Esophagus muscularis mucosa (tissue), 4 donors: ENCODE measurements at regions not wholly inside any gene's neighbourhood (a gene's known extent, or its start where the extent isn't known, plus 50 kb on each side); places are given as distances from the start of the nearest gene placed in this dataset.

Experiments
- DNase-seq: peaks from one replicate; pipeline ENCODE4 v3.0.0-alpha.2; 2017; ENCODE audit errors: extremely low spot score
- H3K27ac ChIP-seq, 4 donors: fragments of 200-600 bp; sonication (generic); replicated peaks in 1 of 4; 1 replicate in 3 of 4; 2 replicates in 1 of 4; pipeline ENCODE4 v1.5.1; 2016 to 2019; ENCODE audit warnings: mild to moderate bottlenecking in 1 of 4
- H3K27me3 ChIP-seq, 4 donors: fragments of 200-600 bp; sonication (generic); one replicate each; pipeline versions ENCODE4 v1.5.1 to v1.6.0; 2016 to 2019
- H3K36me3 ChIP-seq, 4 donors: fragments of 200-600 bp; sonication (generic); one replicate each; pipeline ENCODE4 v1.5.1; 2016 to 2019
- H3K4me1 ChIP-seq, 4 donors: fragments of 200-600 bp; sonication (generic); one replicate each; pipeline ENCODE4 v1.5.1; 2016 to 2019
- H3K4me3 ChIP-seq, 4 donors: fragments of 200-600 bp; sonication (generic); 1 replicate in 2 of 4; 2 replicates in 2 of 4; pipeline ENCODE4 v1.5.1; 2016 to 2019; ENCODE audit warnings: mild to moderate bottlenecking in 4 of 4, moderate library complexity in 1 of 4
- H3K9me3 ChIP-seq, 4 donors: fragments of 200-600 bp; sonication (generic); 1 replicate in 3 of 4; 2 replicates in 1 of 4; pipeline ENCODE4 v1.5.1; 2016 to 2019
- CTCF ChIP-seq, 3 experiments: fragments of 200-600 bp in 2 of 3; fragments of 450-650 bp in 1 of 3; sonication (generic) in 2 of 3; IDR thresholded peaks; one replicate each; pipeline ENCODE4 v1.5.1; 2017 to 2019; ENCODE audit warnings: antibody characterized with exemption in 3 of 3, mild to moderate bottlenecking in 2 of 3, moderate library complexity in 1 of 3
- EP300 ChIP-seq: sonication (generic); formaldehyde crosslinking; IDR thresholded peaks from one replicate; pipeline ENCODE4 v1.6.1; 2017; ENCODE audit warnings: antibody characterized with exemption
- POLR2A ChIP-seq: fragments of 450-650 bp; IDR thresholded peaks from one replicate; pipeline ENCODE4 v1.6.1; 2017; ENCODE audit warnings: antibody characterized with exemption, moderate library complexity, mild to moderate bottlenecking, low read depth
- POLR2AphosphoS5 ChIP-seq, 2 donors: sonication (generic); formaldehyde crosslinking; IDR thresholded peaks; one replicate each; pipeline ENCODE4 v1.6.1; 2017; ENCODE audit warnings: antibody characterized with exemption in 2 of 2
- WGBS: methylation state at CpG from one replicate; pipeline ENCODE4 v1.1.5; 2018; 5-methylcytosine and 5-hydroxymethylcytosine counted together
- intact Hi-C: fragments of 100-400 bp; cut with DNase I; formaldehyde crosslinking; loops from one replicate; pipeline ENCODE4 v1.15.1; 2023

DNA sequence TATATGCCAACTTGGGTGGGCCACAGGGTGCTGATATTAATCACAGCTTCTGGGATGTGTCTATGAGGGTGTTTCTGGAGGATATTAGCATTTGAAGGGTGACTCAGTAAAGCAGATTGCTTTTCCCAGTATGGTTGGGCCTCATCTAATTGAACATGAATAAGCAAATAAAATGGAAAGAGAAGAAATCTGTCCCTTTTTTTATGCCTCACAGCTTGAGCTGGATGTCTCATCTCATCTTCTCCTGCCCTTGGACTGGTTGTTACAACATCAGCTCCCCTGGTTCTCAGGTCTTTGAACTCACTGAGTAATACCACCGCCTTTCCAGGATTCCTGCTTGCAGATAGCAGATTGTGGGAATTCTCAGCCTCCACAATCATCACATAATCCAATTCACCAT is 1149.2 kb downstream of the PCDH18 start:
- H3K4me3 ChIP-seq: no peak overlapping the region
- no peaks in the 10 kb centered on the region for H3K27me3 ChIP-seq
- no peak overlapping the region for H3K27ac ChIP-seq
- intact Hi-C loops: no loop called here
- no peaks in the 10 kb centered on the region for H3K4me1 ChIP-seq
- TF ChIP-seq POLR2AphosphoS5 (IDR thresholded peaks at IDR 0.05) (no peak), EP300 (no peak), POLR2A (no peak)
- no peaks in the 10 kb centered on the region for H3K36me3 ChIP-seq
- WGBS: 95% methylated on average over 1 of the region's 1 CpG
- no peaks in the 10 kb centered on the region for H3K9me3 ChIP-seq
- no peak for DNase-seq

- 85% methylated on average over 2 of the region's 2 CpGs for WGBS
- no peak for DNase-seq
- no peak overlapping the region for H3K4me3 ChIP-seq
- TF ChIP-seq POLR2A (no peak), CTCF (IDR thresholded peaks at IDR 0.05) (no peak), POLR2AphosphoS5 (IDR thresholded peaks at IDR 0.05) (no peak), EP300 (no peak)
- no peak overlapping the region for H3K27ac ChIP-seq
- H3K9me3 ChIP-seq: no peaks in the 10 kb centered on the region
- H3K4me1 ChIP-seq: peaks cover 0 to 5% (median 0%) of the 10 kb centered on the region in 4 donors
- no peaks in the 10 kb centered on the region for H3K27me3 ChIP-seq
- intact Hi-C loops: no loop called here
- H3K36me3 ChIP-seq: no peaks in the 10 kb centered on the region
Measured at GRCh38 chr4:136371231-136371630, 1161.1 kb downstream of the PCDH18 start.

DNA sequence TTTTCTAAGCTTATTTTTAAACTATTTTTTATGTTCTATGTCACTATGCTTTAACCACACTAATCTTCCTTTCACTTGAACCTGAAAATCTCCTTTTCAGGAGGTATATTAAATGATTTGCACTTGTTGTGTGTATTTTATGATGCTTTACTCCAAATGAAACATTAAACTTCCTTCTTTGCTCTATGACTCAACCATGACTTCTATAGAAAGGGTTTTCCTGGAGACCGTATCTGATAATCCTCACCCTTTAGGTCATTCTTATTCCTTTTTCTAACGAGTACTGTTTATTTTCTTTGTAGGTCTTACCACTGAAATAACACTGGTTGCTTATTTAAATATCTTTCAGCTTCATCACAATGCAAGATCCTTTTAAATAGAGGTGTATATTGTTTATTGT is 1163.2 kb downstream of the PCDH18 start:
- Histone ChIP-seq H3K9me3 (no peaks in the 10 kb centered on the region), H3K27me3 (no peaks in the 10 kb centered on the region), H3K27ac (no peak overlapping the region), H3K36me3 (no peaks in the 10 kb centered on the region), H3K4me1 (peaks cover 0 to 5% (median 0%) of the 10 kb centered on the region in 4 donors), H3K4me3 (no peak overlapping the region)
- intact Hi-C loops: no loop called here
- TF ChIP-seq CTCF (IDR thresholded peaks at IDR 0.05) (no peak), EP300 (no peak), POLR2A (no peak), POLR2AphosphoS5 (IDR thresholded peaks at IDR 0.05) (no peak)
- WGBS: 47% methylated on average over 2 of the region's 2 CpGs
- DNase-seq: no peak

- no peaks in the 10 kb centered on the region for H3K4me1 ChIP-seq
- no peak overlapping the region for H3K27ac ChIP-seq
- TF ChIP-seq EP300 (no peak), POLR2AphosphoS5 (IDR thresholded peaks at IDR 0.05) (no peak), POLR2A (no peak), CTCF (IDR thresholded peaks at IDR 0.05) (no peak)
- H3K9me3 ChIP-seq: no peaks in the 10 kb centered on the region
- intact Hi-C loops: no loop called here
- H3K27me3 ChIP-seq: no peaks in the 10 kb centered on the region
- DNase-seq: no peak
- no peak overlapping the region for H3K4me3 ChIP-seq
- H3K36me3 ChIP-seq: no peaks in the 10 kb centered on the region
Measured at GRCh38 chr4:136357556-136357955, 1174.7 kb downstream of the PCDH18 start.

DNA sequence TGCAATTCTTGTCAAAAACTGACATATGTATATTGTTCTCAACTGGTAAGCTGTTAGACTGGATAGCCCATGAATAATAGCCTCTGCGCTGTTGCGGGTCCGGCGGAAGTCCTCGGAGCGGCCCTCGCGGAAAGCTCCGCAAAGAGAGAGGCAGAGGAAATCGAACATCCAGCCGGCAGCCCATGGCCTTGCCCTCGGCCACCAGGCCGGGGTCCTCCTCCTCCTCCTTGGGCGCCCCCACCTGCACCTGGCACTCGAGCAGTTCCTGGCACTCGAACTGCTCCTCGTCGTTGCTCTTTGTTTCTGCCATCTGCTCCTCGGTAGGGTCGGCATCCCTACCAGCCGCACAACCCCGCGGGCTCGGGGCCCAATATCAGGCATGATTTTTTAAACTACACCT is 1176.3 kb downstream of the PCDH18 start:
- Histone ChIP-seq H3K4me1 (no peaks in the 10 kb centered on the region), H3K36me3 (no peaks in the 10 kb centered on the region), H3K4me3 (no peak overlapping the region), H3K27me3 (no peaks in the 10 kb centered on the region), H3K9me3 (no peaks in the 10 kb centered on the region), H3K27ac (no peak overlapping the region)
- no peak for DNase-seq
- TF ChIP-seq CTCF (IDR thresholded peaks at IDR 0.05) (no peak), POLR2A (no peak), EP300 (no peak), POLR2AphosphoS5 (IDR thresholded peaks at IDR 0.05) (no peak)
- intact Hi-C loops: no loop called here
- 94% methylated on average over 24 of the region's 24 CpGs for WGBS
